ENCODE measurements at regions not wholly inside any gene's neighbourhood (a gene's known extent, or its start where the extent isn't known, plus 50 kb on each side); places are given as distances from the start of the nearest gene placed in this dataset.

DNA sequence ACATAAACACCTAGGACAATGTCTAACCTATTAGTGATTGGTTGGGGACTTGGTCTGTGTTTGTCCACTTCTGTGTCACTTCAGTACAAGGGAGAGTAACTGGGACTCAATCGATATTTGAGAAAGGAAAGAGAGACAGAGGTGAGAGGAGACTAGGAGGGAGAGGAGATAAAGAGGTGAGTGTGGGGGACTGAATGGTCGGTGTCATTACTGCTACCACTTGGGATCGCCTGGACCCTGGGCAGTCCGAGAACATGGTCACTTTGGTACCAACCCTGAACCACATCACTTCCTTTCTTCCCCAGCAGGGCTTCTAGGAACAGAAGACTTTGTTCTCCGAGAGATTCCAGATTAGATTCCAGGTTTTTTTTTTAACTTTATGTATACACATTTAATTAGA, 63.7 kb downstream of the GPR6 start:
- Histone ChIP-seq H3K4me1 (ENCODE audit: insufficient read depth, low read length) (peaks cover 4% of the 10 kb centered on the region), H3K27me3 (ENCODE audit: insufficient read depth, low read length) (no peaks in the 10 kb centered on the region), H3K9ac (ENCODE audit: low read depth, low read length) (no peak overlapping the region), H3K36me3 (ENCODE audit: insufficient read depth, low read length) (no peaks in the 10 kb centered on the region), H3K4me3 (ENCODE audit: low read length) (no peak overlapping the region), H3K27ac (ENCODE audit: low read depth, low read length) (no peak overlapping the region), H3K9me3 (ENCODE audit: insufficient read depth, low read depth, low read length) (no peaks in the 10 kb centered on the region; the same call in 1 of the 2 replicates)
- WGBS, result 91% methylated on average over 4 of the region's 5 CpGs

DNA sequence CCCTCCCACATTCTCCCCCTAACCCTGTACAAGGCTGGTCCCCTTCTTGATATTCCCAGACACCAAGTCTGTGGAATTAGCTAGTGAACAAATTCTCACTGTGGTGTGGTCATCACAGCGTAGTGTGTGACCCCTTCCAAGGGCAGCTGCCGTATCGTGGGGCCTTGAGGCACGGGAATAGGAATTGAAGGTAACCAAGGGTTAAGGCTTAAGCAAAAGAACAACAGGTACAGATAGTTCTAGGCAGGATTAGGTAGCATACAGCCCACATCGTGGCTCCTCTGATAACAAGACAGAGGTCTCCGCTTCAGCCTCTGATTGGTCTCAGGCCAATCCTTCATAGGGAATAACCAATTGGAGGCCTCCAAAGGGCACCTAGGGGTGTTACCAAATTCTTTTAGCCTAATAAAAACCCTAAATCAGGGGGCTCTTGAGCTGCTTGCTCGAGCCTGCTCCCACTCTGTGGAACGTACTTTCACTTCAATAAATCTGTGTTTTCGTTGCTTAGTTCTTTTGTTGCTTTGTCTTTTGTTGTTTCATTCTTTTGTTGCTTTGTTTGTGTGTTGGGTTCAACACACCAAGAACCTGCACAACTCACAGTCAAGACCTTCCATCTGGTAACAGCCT, 64.7 kb downstream of the GPR6 start:
- Histone ChIP-seq H3K27me3 (ENCODE audit: insufficient read depth, low read length) (no peaks in the 10 kb centered on the region), H3K9ac (ENCODE audit: low read depth, low read length) (no peak overlapping the region), H3K27ac (ENCODE audit: low read depth, low read length) (no peak overlapping the region), H3K4me1 (ENCODE audit: insufficient read depth, low read length) (peaks cover 4% of the 10 kb centered on the region), H3K4me3 (ENCODE audit: low read length) (no peak overlapping the region), H3K9me3 (ENCODE audit: insufficient read depth, low read depth, low read length) (no peaks in the 10 kb centered on the region; the same call in 1 of the 2 replicates), H3K36me3 (ENCODE audit: insufficient read depth, low read length) (no peaks in the 10 kb centered on the region)
- 86% methylated on average over 9 of the region's 9 CpGs for WGBS

DNA sequence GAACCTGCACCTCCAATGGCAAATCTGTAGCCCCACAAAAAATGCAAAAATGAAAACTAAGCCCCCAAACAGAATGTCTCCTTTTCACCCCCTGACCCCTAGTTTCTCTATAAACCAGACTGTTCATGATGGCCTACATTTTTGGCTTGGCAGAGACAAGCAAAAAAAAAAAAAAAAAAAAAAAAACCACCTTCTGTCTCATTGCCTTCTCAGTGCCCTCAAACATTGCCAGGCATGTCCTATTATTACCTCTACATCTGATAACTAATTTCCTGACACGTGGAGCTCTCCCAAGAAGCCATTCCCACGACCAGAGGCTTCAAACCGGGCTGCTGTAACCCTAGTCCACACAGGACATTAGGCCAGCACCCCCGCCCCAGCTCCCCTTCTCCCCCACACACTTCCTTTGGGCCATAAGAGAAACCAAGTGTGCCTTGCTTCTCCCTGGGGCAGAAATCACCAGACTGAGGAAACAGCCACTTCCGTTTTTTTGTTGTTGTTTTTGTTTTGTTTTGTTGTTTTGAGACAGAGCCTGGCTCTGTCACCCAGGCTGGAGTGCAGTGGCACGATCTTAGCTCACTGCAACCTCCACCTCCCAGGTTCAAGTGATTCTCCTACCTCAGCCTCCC, 65.4 kb downstream of the GPR6 start:
- Histone ChIP-seq H3K9me3 (ENCODE audit: insufficient read depth, low read depth, low read length) (no peaks in the 10 kb centered on the region; the same call in 1 of the 2 replicates), H3K4me1 (ENCODE audit: insufficient read depth, low read length) (peaks cover 4% of the 10 kb centered on the region), H3K4me3 (ENCODE audit: low read length) (no peak overlapping the region), H3K9ac (ENCODE audit: low read depth, low read length) (no peak overlapping the region), H3K36me3 (ENCODE audit: insufficient read depth, low read length) (no peaks in the 10 kb centered on the region), H3K27me3 (ENCODE audit: insufficient read depth, low read length) (no peaks in the 10 kb centered on the region), H3K27ac (ENCODE audit: low read depth, low read length) (no peak overlapping the region)
- WGBS, result 89% methylated on average over 6 of the region's 6 CpGs

DNA sequence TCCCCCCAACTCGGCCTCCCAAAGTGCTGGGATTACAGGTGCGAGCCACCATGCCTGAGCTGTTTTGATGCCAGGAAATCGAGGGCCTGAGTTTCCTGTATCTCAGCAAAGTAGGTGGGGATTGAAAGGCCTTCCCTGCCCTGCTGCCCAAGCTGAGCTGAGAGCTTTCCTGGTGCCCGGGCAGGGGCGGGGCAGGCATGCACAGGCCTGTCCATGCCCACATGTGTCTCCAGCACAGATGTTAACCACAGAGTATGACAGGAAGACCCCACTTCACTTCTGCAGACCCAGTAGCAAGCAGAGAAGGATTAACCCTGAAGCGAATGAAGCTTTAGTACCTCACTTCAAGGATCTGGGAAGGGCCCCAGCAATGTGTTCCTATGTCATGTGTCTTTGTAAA, 66.0 kb downstream of the GPR6 start:
- WGBS, result 93% methylated on average over 6 of the region's 6 CpGs
- Histone ChIP-seq H3K4me3 (ENCODE audit: low read length) (no peak overlapping the region), H3K27ac (ENCODE audit: low read depth, low read length) (no peak overlapping the region)

DNA sequence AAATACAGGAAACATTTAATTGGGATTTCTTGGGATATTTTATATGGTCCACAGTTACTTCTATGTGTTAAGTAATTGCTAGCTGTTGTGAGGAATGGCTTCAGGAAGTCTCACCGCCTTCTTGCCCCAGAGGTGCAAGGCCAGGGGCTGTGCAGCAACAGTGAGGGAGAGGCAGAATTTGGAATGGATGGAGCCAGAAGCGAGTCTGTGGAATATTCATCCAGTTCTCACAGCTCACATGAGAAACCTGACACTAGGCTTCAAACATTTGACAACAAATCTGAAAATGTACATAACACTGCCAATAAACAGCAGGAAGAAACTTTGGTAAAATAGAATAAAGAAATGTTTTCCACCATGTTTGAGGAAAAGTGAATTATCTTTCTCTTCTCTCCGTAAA, 66.5 kb downstream of the GPR6 start:
- WGBS, result 94% methylated on average over 2 of the region's 3 CpGs
- H3K36me3 ChIP-seq (ENCODE audit: insufficient read depth, low read length), result no peaks in the 10 kb centered on the region
- no peak overlapping the region for H3K4me3 ChIP-seq (ENCODE audit: low read length)
- H3K9me3 ChIP-seq (ENCODE audit: insufficient read depth, low read depth, low read length), result no peaks in the 10 kb centered on the region; the same call in 1 of the 2 replicates
- no peaks in the 10 kb centered on the region for H3K27me3 ChIP-seq (ENCODE audit: insufficient read depth, low read length)
- H3K27ac ChIP-seq (ENCODE audit: low read depth, low read length), result no peak overlapping the region
- peaks cover 3% of the 10 kb centered on the region for H3K4me1 ChIP-seq (ENCODE audit: insufficient read depth, low read length)
- H3K9ac ChIP-seq (ENCODE audit: low read depth, low read length), result no peak overlapping the region

More for the DNA sequence above, 66.0 kb downstream of the GPR6 start:
- Histone ChIP-seq H3K36me3 (ENCODE audit: insufficient read depth, low read length) (no peaks in the 10 kb centered on the region), H3K9me3 (ENCODE audit: insufficient read depth, low read depth, low read length) (no peaks in the 10 kb centered on the region; the same call in 1 of the 2 replicates), H3K9ac (ENCODE audit: low read depth, low read length) (no peak overlapping the region), H3K27me3 (ENCODE audit: insufficient read depth, low read length) (no peaks in the 10 kb centered on the region), H3K4me1 (ENCODE audit: insufficient read depth, low read length) (peaks cover 4% of the 10 kb centered on the region)

DNA sequence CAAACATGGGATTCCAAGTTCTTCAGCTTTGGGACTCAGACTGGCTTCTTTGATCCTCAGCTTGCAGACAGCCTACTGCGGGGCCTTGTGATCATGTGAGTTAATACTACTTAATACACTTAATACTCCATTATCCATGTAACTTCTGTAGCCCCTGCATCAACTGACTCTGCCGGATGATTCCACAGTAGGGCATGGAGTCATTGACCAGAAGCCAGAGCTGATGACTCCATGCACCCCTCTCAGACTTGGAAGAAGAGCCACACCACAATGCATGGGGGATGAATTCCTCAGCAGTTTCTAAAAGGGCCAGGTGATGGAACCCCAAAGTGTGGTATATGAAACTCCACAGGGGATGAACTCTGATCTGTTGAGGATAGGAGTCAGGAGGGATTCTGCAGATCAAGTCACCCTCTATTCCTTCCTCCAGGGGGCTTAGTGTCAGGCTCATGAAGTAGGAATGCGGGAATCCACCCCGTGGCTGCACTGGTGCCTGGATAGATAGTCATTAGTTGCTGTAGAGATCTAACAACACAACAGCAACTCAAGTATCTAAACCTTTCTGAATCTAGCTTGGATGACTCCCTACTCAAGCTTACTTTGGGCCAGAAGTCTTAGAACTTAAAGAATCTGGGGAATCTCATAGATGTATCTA, 70.2 kb downstream of the GPR6 start:
- Histone ChIP-seq H3K36me3 (ENCODE audit: insufficient read depth, low read length) (no peaks in the 10 kb centered on the region), H3K9me3 (ENCODE audit: insufficient read depth, low read depth, low read length) (no peaks in the 10 kb centered on the region; the same call in 1 of the 2 replicates), H3K4me3 (ENCODE audit: low read length) (no peak overlapping the region), H3K4me1 (ENCODE audit: insufficient read depth, low read length) (no peaks in the 10 kb centered on the region), H3K9ac (ENCODE audit: low read depth, low read length) (no peak overlapping the region), H3K27ac (ENCODE audit: low read depth, low read length) (no peak overlapping the region), H3K27me3 (ENCODE audit: insufficient read depth, low read length) (no peaks in the 10 kb centered on the region)
- WGBS, result 98% methylated on average over 4 of the region's 4 CpGs

DNA sequence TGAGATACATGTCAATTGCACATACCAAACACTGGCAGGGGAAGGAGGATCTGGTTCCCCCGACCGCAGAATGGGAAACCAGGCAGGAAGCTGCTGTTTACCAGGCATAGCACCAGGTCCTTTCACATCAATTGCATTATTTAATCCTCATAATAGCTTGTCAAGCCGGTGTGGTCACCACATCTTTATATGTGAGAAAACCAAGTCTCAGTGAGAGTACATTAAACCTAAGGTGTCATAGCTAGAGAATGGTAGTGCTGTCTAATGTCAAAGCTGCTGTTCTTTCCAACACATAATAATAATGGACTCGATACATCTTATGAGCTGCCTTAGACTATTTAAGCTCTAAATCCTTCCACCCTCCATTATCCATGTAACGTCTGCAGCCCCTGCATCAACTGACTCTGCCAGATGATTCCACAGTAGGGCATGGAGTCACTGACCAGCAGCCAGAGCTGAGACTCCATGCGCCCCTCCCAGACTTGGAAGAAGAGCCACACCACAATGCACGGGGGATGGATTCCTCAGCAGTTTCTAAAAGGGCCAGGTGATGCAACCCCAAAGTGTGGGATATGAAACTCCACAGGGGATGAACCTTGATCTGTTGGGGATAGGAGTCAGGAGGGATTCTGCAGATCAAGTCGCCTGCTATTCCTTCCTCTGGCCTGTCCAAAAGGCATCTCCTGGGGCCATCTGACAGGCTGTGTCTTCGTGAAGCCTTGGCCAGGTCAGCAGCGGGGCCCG, 71.8 kb downstream of the GPR6 start:
- no peaks in the 10 kb centered on the region for H3K4me1 ChIP-seq (ENCODE audit: insufficient read depth, low read length)
- no peak overlapping the region for H3K27ac ChIP-seq (ENCODE audit: low read depth, low read length)
- H3K36me3 ChIP-seq (ENCODE audit: insufficient read depth, low read length), result no peaks in the 10 kb centered on the region
- no peak overlapping the region for H3K4me3 ChIP-seq (ENCODE audit: low read length)
- 88% methylated on average over 11 of the region's 11 CpGs for WGBS
- no peaks in the 10 kb centered on the region; the same call in 1 of the 2 replicates for H3K9me3 ChIP-seq (ENCODE audit: insufficient read depth, low read depth, low read length)
- no peak overlapping the region for H3K9ac ChIP-seq (ENCODE audit: low read depth, low read length)
- H3K27me3 ChIP-seq (ENCODE audit: insufficient read depth, low read length), result no peaks in the 10 kb centered on the region

Data from HUES64 (cell line).